GM18867 (cell line): ENCODE measurements at regions not wholly inside any gene's neighbourhood (a gene's known extent, or its start where the extent isn't known, plus 50 kb on each side); places are given as distances from the start of the nearest gene placed in this dataset.

Source experiments
- ATAC-seq: cut with Tn5 transposase; IDR thresholded peaks from one replicate; pipeline ENCODE4 v1.9.1; 2021; ENCODE audit warnings: mild to moderate bottlenecking, moderate library complexity; ENCODE audit not compliant: unreplicated experiment

DNA sequence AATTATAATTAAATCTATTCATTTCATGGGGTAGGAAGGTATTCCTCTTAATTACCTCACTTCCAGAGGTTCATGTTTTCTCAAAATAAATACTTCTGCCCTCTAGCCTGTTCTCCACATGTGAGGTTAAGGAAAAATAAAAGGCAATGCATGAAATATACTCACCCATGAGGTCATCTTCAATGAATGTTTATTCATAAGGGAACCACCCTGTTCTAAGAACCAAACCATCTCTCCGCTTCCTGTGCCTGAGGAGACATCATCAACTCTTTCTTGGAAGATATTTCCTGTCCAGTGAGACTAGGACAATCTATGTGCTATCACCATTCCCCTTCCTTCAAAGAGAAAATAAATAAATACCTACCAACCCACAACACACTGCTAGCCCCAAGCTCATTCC lies 513.7 kb upstream of the PLXNA2 start:
- ATAC-seq = no peak

DNA sequence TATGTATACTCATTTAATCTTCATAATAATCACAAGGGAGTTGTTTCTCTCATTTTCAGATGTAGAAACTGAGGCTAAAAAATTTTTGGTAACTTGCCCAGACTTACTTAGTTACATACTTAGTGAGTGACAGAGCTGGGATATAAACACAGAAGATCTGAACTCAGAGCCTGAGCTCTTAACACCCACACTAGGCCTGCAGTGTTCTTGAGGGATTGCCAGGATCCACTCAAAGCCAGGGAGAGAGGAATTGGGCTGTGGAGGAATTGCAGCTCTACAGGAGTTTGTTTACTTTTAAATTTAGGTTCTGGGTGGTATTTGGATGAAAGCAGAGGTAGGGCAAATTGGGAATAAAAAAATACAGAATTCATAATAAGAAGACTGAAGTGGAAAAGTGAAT lies 515.1 kb upstream of the PLXNA2 start:
- no peak for ATAC-seq

DNA sequence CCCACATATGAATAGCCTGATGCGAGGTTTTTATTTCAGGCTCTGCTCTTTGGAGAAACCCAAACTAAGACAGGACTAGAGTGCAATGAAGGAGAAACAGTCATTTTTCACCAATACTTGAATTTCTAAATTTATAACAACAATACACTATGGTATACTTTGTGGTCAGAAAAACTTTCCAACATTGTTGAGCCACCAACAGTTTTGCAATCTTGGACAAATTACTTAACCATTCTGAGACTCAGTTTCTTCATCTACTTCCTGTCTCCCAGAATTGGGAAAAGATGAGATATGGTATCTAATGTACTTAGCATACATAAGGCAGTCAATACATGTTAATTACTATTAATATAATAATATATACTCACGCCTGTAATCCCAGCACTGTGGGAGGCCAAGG lies 519.8 kb upstream of the PLXNA2 start:
- no peak for ATAC-seq

DNA sequence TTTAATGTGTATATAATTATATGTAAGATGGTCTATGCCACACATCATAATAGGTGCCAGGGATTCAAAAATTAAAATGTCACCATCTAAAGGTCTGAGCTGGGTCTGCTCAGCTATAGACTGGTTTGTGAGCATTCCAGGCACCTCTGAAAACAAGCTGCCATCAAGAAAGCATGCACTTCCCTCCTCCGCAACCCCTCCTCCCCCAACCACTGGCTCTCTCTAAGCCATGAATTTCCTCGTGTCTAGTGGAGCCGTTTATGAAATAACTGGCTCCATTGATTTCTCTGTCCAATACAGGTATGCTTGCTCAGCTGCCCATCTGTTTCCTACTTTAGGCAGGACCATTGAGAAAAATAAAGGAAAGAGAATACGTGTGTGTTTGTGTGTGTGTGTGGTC lies 522.6 kb upstream of the PLXNA2 start:
- no peak for ATAC-seq

DNA sequence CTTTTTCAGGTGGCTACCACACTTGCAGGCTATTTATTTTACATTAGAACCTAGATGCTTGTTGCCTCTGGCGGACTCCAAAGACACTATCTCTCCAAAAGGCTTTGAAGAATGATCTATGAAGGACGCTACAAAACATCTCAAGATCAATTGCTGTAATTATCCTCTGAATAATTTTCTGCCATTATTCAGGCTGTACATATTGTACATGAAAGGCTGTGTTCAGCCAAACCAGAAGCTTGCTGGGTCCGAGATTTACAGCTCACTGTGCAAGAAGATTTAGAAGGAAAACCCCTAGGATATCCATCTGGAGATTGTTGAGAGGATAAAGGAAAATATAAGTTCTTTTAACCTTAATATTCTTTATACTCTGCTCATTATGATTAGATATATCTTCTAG lies 523.6 kb upstream of the PLXNA2 start:
- ATAC-seq = no peak

DNA sequence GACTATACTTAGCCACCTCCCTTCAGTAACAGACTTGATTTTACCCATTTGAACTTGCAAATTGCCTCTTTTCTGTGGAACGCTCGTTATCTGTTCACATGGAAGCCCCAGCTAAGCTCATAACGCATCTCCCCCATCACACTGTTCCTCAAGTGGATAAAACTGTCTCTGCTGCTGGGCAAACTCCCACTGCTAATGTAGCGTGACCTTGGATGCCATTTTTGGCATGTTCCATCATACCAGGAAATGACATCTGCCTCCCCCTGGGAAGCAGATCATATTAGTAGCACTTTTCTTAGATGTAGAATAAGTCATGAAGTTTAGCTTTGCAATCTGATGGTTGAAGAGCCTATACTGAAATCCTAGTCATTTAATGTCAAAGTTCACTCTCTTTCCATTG lies 528.7 kb upstream of the PLXNA2 start:
- no peak for ATAC-seq

DNA sequence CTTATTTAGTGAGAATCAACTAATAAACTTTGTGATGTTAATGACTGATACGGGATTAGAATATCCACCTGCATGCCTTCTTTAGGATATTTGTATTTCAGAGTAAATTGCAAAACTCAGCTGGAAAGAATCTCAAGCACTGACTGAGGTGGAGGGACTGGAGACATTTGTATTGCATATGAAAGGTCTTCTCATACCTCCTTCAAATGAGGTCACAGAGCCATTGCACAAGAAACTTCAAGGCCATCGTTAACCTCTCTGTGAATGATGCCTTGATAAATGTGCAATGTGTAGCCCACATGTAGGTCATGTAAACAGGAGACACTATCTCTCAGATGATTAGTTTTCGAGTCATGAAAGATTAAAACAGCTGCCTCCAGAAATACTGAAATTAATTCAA lies 531.7 kb upstream of the PLXNA2 start:
- ATAC-seq = no peak

DNA sequence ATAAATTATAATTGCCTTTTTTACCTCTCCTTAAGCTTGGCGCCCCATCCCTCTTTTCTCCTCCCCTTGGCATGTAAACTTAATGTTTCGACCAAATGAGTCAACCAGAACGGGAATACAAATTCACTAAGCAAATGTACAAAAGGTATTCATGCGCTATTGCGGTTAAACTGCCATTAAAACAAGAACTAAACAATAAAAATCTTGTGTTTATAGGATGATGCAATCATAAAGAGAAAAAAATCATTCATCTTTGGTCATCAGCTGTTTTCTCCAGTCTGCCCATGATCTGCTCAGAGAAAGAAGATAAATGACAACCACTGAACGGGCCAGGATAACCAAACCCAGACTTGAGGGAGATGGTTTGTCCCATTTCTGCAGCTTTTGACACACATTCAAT lies 534.2 kb upstream of the PLXNA2 start:
- ATAC-seq = no peak

DNA sequence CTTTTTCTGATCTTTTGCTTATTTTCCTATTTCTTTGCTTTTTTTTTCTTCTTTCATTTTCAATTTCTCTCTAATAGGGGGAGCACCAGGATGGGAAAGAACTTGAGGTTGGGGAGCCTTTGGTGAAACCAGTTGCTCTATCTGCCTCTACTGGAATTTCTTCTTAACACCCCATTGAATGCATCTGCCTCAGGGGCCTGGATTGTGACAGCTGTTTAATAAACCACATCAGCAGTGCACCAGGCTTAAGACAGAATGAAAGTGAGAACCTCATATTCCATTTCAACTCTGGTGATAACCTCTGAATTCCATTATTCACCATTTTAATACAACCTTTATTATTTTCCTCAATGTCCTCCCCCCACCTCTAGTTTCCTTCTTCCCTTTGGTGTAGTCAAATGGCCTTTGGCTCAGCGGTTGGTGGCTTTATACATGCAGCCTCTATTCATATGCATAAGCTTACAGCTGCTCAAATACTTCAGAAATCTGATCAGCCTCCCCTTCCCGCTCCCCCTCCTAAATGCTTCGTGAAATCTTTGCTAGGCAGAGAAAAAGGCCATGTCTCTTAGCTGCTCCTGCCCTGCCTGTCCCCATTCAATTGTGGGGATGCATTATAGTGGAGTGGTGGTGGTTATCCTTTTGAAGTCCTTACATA lies 537.3 kb upstream of the PLXNA2 start:
- ATAC-seq = no peak

DNA sequence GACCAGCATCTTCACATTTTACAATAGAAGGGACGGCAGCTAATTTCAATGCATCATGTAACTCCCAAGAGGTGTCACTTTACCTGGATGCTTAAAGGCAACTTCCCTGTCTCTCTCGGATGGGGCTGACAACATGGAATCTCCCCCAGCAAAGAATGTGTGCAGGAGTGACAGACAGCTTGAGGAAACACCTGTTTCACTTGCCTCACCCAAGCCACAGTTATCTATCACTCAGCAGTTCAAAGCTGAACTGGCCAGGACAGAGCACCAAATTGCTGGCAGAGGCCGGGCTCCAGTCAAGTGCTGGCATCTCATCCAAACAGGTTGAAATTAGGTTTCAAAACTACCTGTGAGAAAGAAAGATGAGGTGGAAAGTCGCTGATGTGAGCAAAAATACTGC lies 538.0 kb upstream of the PLXNA2 start:
- no peak for ATAC-seq

DNA sequence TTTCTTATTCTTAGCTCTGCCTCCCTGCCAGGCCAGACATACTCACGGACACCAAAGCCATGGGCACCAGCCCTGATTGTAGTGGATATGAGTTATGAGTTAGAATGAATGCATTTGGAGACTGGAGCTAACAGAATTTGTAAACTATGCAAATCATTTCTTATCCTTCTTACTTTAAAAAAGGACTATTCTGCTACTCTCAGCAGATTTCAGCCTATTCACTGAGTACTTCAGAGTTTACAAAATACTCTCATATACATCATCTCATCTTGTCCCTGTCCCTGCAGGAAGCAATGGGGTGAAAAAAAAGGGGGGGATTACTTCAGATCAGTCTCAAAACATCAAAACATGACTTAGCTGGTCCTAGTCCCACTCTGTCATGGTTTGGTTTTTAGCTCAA lies 541.4 kb upstream of the PLXNA2 start:
- no peak for ATAC-seq

DNA sequence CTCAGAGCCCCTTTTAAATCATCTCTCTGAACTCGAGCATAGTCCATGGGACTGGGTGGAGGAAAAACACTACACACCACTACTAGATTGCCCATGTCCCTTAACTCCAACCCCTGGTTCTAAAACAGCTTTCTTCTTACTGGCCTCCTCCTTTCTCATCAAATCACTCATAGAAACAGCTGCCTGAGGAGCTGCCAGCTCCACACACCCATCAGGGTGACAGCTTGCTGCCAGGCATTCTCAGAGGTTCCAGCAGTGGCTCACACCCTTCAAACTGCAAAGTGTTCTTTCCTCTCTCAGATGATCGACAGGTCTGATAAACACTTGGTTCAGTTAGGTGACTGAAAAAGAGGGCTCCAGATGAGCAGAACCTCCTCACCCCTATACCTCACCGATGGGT lies 543.0 kb upstream of the PLXNA2 start:
- no peak for ATAC-seq

DNA sequence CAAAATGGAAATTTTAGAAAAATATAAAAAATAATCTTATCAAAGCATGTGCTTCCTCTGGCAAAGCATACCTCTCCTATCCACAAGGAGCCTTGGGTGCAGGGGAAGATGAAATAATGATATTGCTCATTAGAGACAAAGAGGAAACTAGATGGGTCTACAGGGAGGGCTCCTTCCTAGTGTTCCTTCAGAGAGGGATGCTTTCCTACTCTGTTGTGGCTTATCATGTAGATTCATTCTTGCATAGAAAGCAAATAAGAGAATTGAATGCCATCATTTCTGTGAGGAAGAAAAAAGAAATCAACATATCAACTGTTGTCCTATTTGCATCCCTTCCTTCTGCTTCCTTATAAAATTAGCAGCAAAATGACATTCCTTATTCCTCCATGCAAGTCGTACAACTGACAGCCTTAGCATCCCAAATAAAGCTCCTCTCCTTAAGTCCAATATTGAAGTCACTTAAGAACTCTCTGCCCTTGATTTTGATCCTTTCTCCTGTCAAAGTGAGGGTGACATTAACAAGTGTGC lies 543.9 kb upstream of the PLXNA2 start:
- no peak for ATAC-seq

DNA sequence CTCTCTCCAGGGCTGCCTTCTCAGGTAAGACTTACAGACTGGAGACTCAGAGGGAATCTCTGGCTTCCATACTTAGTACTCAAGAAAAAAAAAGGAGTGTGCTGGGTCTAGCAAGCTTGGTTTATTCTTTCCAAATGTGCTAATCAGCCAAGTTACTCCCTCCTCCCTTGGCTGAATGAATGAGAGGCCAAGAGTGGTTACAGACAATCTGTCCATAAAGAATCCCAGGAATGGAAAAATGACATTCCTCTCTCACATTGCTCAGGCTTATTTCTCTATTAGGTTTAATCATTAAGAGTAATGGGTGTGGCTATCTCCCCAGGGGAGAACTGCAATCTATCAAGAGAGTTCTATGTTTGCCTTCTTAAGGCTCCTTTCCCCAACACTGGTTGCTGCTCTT lies 547.3 kb upstream of the PLXNA2 start:
- no peak for ATAC-seq

DNA sequence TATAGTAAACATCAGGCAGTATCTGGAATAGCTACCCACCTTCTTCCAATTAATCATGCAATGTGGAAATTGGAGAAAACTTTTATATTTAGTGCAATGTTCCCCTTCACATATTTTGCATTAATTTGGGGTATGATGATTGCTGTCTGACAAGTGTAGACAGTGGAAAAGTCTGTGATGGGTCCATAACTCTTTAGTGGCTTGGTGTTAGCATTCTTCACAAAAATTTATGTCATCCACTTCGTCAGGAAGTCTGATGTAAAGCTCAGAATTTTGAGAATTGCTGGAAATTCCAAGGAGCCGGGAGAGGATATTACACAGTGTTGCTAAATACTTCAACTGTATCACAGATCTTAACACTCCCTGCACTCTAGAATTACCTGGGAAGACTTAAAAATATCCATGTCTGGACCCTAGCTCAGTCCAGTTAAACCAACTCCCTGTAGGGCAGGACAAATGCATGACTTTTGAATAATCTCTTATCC lies 549.7 kb upstream of the PLXNA2 start:
- no peak for ATAC-seq

DNA sequence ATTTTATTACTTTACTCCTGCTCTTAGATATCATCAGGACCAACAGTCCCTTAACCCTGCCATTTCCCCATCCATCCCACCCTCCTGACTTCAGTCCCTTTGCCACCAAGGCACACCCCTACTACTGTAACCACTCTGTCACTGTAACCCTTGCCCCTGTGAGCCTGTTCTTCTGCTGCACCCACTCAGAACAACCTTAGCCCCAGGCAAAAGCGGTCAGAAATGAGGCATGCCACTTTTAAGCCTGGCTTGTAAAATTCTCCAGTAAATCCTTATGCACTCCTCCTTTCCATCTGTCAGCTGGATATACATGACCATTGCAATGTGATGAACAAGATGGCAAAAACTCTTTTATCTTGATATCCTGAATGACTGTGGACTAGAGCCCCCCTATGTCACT lies 555.0 kb upstream of the PLXNA2 start:
- no peak for ATAC-seq

DNA sequence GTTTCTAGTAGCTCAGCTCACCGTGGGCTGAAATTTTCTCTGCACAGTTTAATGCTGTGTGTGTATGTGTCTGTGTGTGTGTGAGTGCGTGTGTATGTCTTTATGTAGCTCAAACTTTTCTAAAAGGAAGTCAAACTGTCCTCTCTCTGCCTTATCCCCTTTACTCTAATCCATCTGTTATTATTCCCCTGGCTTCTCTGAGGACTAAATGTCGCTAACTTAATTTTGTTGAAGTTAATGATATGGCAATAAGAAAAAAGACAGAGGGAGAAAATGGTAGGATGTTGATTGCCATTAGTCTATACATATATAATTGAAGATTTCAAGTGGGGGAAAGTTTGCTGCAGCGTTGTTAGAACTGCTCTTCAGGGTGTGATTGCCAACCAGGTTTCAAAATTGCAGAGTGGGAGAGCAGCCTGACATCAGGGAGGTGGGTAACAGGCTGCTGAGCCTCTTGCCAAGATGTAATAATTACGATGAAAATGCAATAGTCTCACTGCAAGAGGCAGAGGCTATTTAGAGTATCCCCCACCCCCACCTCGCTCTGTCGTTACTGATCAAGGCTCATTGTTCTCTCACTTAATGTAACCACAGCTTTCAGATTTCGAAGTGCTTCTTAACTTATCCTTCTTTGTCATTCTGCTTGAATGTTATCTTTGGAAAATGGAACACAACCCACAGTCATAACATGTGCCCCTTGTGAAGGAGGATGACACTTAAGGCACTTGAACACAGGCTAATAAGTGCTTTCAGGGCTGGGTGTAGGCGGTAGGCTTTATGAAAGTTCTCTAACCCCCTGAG lies 559.0 kb upstream of the PLXNA2 start:
- ATAC-seq = no peak

DNA sequence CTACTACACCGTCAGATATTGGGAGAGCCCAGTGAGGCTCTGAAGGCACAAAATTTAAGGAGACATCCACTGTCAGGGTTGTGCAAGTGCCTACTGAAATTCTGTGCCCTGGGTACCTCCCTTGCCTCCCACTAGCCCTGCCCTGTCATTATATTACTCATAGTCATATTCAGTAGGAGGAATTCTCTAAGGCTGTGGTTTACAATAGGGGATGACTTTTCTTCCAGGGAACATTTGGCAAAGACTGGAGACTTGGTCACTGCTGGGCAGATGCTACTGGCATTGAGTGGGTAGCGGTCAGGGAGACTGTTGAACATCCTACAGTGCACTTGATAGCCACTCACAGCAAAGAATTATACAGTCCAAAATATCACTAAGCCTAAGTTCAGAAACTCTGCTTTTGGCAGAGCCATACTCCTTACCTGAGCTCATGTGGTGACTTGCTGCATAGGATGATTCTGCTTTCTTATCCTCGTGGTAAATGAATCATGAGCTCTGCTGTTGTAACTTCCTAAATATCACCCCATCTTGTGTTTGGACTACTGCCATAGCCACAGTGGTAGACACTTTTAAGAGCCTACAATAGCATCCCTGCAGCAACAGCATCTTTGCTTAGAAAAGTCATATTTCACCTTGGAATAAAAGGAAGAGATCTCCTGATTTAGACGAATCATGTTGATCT lies 563.4 kb upstream of the PLXNA2 start:
- ATAC-seq = no peak

DNA sequence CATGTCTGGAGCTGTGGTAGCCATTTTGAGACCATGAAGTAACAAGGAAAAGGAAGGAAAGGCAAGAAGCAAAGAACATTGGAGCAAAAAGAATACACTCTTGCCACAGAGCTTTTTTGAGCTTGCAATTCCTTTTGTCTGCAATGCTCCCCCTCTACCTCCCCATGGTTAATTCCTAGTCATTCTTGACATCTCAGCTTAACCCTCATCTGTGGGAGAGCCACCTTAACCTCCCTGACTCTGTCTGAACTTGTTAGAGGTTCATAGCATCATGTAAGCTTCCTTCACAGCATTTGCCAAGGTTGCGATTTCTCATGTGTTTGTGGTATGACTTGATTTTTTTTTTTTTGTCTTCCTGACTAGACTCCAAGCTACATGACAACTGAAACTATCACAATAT lies 564.1 kb upstream of the PLXNA2 start:
- no peak for ATAC-seq

DNA sequence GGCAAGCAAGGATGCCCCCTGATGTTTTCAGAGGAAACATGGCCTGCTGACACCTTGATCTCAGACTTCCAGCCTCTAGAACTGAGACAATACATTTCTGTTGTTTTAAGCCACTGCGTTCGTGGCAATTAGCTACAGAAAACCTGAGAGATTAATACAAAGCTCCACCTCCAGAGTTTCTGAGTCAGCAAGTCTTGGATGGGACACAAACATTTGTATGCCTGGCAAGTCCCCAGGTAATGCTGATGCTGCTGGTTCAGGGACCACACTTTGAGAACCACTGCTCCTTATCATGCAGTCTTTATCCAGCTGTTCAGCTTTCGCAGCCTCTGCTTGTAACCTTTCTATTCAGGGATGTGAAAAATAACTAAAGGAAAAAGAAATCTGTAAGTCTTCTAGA lies 565.7 kb upstream of the PLXNA2 start:
- no peak for ATAC-seq

DNA sequence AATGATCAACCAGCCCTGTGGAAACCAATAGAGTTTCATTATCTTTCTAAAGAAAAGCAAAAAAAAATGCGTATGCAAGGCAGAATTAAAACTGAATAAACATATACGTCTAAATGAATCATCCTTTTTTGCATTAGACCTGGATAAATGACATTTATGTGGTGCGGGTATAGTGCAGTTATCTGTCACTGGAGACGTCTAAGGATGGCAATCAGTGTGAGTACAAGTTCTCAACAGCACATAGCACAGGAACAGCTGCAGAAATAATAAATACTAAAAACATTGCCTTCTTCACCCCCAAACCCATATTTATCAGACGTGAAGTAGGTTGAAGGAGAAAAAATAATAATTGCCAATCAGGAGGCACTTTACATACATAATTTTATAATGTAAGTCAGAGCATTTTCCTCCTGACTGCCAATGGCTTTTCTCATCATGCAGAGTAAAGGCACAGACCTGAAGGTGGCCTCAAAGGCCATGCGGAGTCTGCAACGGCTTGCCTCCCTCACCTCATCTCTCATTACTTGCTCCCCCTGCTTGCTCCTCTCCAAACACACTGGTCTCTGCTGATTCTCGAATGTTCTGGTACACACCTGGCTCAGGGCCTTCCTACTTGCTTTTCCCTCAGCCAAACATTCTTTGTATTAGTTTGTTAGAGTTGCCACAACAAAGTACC lies 574.7 kb upstream of the PLXNA2 start:
- no peak for ATAC-seq
